Ovary (tissue), 3 donors: ENCODE measurements at regions not wholly inside any gene's neighbourhood (a gene's known extent, or its start where the extent isn't known, plus 50 kb on each side); places are given as distances from the start of the nearest gene placed in this dataset.

ENCODE experiments used
- CTCF ChIP-seq, 3 donors: fragments of 450-650 bp in 2 of 3; fragments of 200-600 bp in 1 of 3; IDR thresholded peaks; one replicate each; pipeline versions ENCODE4 v1.5.1 to v1.8.0; 2016 to 2022; ENCODE audit warnings: antibody characterized with exemption in 3 of 3, mild to moderate bottlenecking in 1 of 3
- POLR2A ChIP-seq: fragments of 450-650 bp; IDR thresholded peaks from one replicate; pipeline ENCODE4 v1.6.1; 2017; ENCODE audit warnings: antibody characterized with exemption, mild to moderate bottlenecking, moderate library complexity
- donor health status: DM: no; HTN: no; CAD: no.

GRCh38 chr5:79922626-79923025, 68.4 kb downstream of the MTX3 start:
- TF ChIP-seq CTCF (IDR thresholded peaks at IDR 0.05), result no peak
- TF ChIP-seq POLR2A, result no peak
